ENCODE measurements at regions not wholly inside any gene's neighbourhood (a gene's known extent, or its start where the extent isn't known, plus 50 kb on each side); places are given as distances from the start of the nearest gene placed in this dataset.

GRCh38 chr11:127491589-127491988, 491.0 kb upstream of the KIRREL3 start:
- no peak for TF ChIP-seq CTCF (IDR thresholded peaks at IDR 0.05; ENCODE audit: control insufficient read depth, insufficient read depth, low read depth, low read length, missing control alignments)
- no peak for DNase-seq (ENCODE audit: low read depth)
- no peak overlapping the region for H3K4me3 ChIP-seq (ENCODE audit: control insufficient read depth, low read depth, low read length)

GRCh38 chr11:127490896-127491295, 490.3 kb upstream of the KIRREL3 start:
- TF ChIP-seq CTCF (IDR thresholded peaks at IDR 0.05; ENCODE audit: control insufficient read depth, insufficient read depth, low read depth, low read length, missing control alignments), result no peak
- no peak overlapping the region for H3K4me3 ChIP-seq (ENCODE audit: control insufficient read depth, low read depth, low read length)
- no peak for DNase-seq (ENCODE audit: low read depth)

GRCh38 chr11:127485541-127485940, 485.0 kb upstream of the KIRREL3 start:
- no peak for DNase-seq (ENCODE audit: low read depth)
- TF ChIP-seq CTCF (IDR thresholded peaks at IDR 0.05; ENCODE audit: control insufficient read depth, insufficient read depth, low read depth, low read length, missing control alignments), result no peak

GRCh38 chr11:127481391-127481790, 480.8 kb upstream of the KIRREL3 start:
- DNase-seq (ENCODE audit: low read depth), result no peak
- TF ChIP-seq CTCF (IDR thresholded peaks at IDR 0.05; ENCODE audit: control insufficient read depth, insufficient read depth, low read depth, low read length, missing control alignments), result no peak
- no peak overlapping the region for H3K4me3 ChIP-seq (ENCODE audit: control insufficient read depth, low read depth, low read length)

More at GRCh38 chr11:127485541-127485940, 485.0 kb upstream of the KIRREL3 start:
- H3K4me3 ChIP-seq (ENCODE audit: control insufficient read depth, low read depth, low read length), result no peak overlapping the region

- no peak for TF ChIP-seq CTCF (IDR thresholded peaks at IDR 0.05; ENCODE audit: control insufficient read depth, insufficient read depth, low read depth, low read length, missing control alignments)
- DNase-seq (ENCODE audit: low read depth), result no peak
Observed at GRCh38 chr11:127478826-127479225, 478.3 kb upstream of the KIRREL3 start.

GRCh38 chr11:127474766-127475165, 474.2 kb upstream of the KIRREL3 start:
- TF ChIP-seq CTCF (IDR thresholded peaks at IDR 0.05; ENCODE audit: control insufficient read depth, insufficient read depth, low read depth, low read length, missing control alignments), result no peak
- H3K4me3 ChIP-seq (ENCODE audit: control insufficient read depth, low read depth, low read length), result no peak overlapping the region
- DNase-seq (ENCODE audit: low read depth), result no peak

More at GRCh38 chr11:127478826-127479225, 478.3 kb upstream of the KIRREL3 start:
- no peak overlapping the region for H3K4me3 ChIP-seq (ENCODE audit: control insufficient read depth, low read depth, low read length)

GRCh38 chr11:127472505-127472904, 471.9 kb upstream of the KIRREL3 start:
- no peak for TF ChIP-seq CTCF (IDR thresholded peaks at IDR 0.05; ENCODE audit: control insufficient read depth, insufficient read depth, low read depth, low read length, missing control alignments)
- no peak overlapping the region for H3K4me3 ChIP-seq (ENCODE audit: control insufficient read depth, low read depth, low read length)
- DNase-seq (ENCODE audit: low read depth), result no peak

All from AG09309 (cell line).